ENCODE measurements at regions not wholly inside any gene's neighbourhood (a gene's known extent, or its start where the extent isn't known, plus 50 kb on each side); places are given as distances from the start of the nearest gene placed in this dataset.

DNA sequence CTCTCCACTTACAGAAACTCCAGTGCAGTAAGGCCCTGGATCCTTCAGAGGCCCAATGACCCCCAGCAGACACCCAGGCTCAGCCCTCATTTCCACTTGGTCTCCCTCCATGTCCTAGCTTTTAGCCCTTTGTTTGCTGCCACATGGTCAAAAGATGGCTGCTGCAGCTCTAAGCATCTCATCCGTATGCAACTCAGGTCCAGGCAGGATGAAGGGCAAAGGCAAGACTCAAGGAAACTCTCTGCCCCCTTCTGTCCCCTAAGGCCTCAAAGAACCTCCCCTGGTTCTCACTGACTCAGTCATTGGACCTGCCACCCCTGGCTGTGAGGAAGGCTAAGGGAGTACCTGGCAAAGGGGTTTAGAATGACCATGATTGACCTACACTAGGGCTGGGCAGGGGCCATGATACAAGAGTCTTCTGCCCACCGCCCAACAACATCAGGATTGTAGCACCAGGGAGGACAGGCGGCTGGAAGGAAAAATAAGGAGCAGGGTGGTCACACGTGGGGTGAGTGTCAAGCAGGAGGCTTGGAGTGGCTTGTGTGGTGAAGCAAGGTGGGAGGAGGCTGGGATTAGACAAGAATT is 303.8 kb upstream of the ZMIZ1 start:
- no peaks in the 10 kb centered on the region for H3K36me3 Mint-ChIP-seq (ENCODE audit: insufficient read depth, unreplicated experiment)
- BruUV-seq (replicated peaks): no TSS peak
- intact Hi-C loops (cut with micrococcal nuclease; ENCODE audit: unreplicated experiment): no loop called here
- CTCF ChIA-PET: interaction anchor here (0.6 to 2.1 kb wide), 2 partner anchors 10 to 617 kb away, joined by 4 to 5 read pairs; no protein-coding TSS in a partner anchor
- peaks cover 48% of the 10 kb centered on the region for H3K27me3 Mint-ChIP-seq (ENCODE audit: unreplicated experiment)
- no peak for DNase-seq
- no peaks in the 10 kb centered on the region for H3K4me1 Mint-ChIP-seq (ENCODE audit: low read depth, unreplicated experiment)
- H3K4me3 Mint-ChIP-seq (ENCODE audit: low read depth, unreplicated experiment): no peak overlapping the region
- H3K9me3 Mint-ChIP-seq (ENCODE audit: low read depth, unreplicated experiment): no peaks in the 10 kb centered on the region
- no peak overlapping the region for H3K27ac Mint-ChIP-seq (ENCODE audit: unreplicated experiment)
- no peak for TF ChIP-seq CTCF (IDR thresholded peaks at IDR 0.05; ENCODE audit: unreplicated experiment)

DNA sequence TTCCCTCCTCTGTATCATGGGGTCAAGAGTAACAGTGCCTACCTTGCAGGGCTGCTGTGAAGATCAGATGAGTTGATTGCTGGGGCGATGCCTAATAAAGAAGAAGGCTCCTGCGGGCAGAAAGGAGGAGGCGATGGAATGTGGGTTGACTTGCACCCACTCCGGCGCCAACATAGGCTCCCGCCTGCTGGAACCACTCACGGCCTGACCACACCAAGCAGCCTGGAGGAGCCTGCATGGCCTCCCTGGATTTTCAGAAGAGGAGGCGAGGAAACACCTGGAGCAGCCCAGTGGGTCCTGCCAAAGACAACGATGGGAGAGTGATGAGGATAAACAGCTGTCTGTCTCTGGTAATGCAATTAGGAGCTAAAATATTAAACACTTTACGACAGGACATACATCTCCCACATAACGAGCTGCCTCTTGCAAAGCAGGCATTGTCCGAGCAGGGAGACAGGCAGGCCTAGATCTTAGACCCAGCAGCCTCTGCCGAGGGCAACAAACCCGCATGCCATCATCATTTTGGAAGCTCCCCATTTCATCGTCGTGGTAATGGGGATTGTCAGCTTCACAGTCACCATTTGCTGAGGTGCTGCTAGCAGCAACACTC is 302.9 kb upstream of the ZMIZ1 start:
- CTCF ChIA-PET: interaction anchor here (2.1 kb wide), 1 partner anchor 11 kb away, joined by 5 read pairs; no protein-coding TSS in a partner anchor
- no TSS peak for BruUV-seq (replicated peaks)
- TF ChIP-seq CTCF (IDR thresholded peaks at IDR 0.05; ENCODE audit: unreplicated experiment): no peak
- intact Hi-C loops (cut with micrococcal nuclease; ENCODE audit: unreplicated experiment): no loop called here
- peaks cover 48% of the 10 kb centered on the region for H3K27me3 Mint-ChIP-seq (ENCODE audit: unreplicated experiment)
- H3K27ac Mint-ChIP-seq (ENCODE audit: unreplicated experiment): no peak overlapping the region
- no peak overlapping the region for H3K4me3 Mint-ChIP-seq (ENCODE audit: low read depth, unreplicated experiment)
- H3K36me3 Mint-ChIP-seq (ENCODE audit: insufficient read depth, unreplicated experiment): no peaks in the 10 kb centered on the region
- H3K9me3 Mint-ChIP-seq (ENCODE audit: low read depth, unreplicated experiment): no peaks in the 10 kb centered on the region
- no peaks in the 10 kb centered on the region for H3K4me1 Mint-ChIP-seq (ENCODE audit: low read depth, unreplicated experiment)
- no peak for DNase-seq

DNA sequence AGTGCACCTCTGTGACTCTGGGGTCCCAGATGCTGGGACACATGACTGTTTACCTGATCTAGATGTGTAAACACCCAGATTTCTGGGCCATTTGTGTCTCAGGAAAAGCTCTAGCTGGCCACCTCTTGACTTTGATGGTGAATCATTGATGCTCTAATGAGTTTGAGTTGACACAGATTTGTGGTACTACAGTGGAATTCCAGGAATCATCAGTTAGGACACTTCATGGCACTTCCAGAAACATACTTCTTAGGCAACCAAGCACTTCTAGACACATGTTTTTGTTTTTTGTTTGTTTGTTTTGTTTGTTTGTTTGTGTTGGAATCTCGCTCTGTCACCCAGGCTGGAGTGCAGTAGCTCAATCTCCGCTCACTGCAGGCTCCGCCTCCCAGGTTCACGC is 302.2 kb upstream of the ZMIZ1 start:
- BruUV-seq (replicated peaks): no TSS peak
- intact Hi-C loops (cut with micrococcal nuclease; ENCODE audit: unreplicated experiment): no loop called here
- H3K4me3 Mint-ChIP-seq (ENCODE audit: low read depth, unreplicated experiment): no peak overlapping the region
- H3K27me3 Mint-ChIP-seq (ENCODE audit: unreplicated experiment): peaks cover 48% of the 10 kb centered on the region
- H3K4me1 Mint-ChIP-seq (ENCODE audit: low read depth, unreplicated experiment): no peaks in the 10 kb centered on the region
- DNase-seq: no peak
- CTCF ChIA-PET: interaction anchor here (2.1 kb wide), 1 partner anchor 12 kb away, joined by 5 read pairs; no protein-coding TSS in a partner anchor
- H3K27ac Mint-ChIP-seq (ENCODE audit: unreplicated experiment): no peak overlapping the region
- H3K9me3 Mint-ChIP-seq (ENCODE audit: low read depth, unreplicated experiment): no peaks in the 10 kb centered on the region
- H3K36me3 Mint-ChIP-seq (ENCODE audit: insufficient read depth, unreplicated experiment): no peaks in the 10 kb centered on the region
- TF ChIP-seq CTCF (IDR thresholded peaks at IDR 0.05; ENCODE audit: unreplicated experiment): no peak

GRCh38 chr10:78768041-78768835 is 300.5 kb upstream of the ZMIZ1 start:
- Mint-ChIP-seq H3K27ac (ENCODE audit: unreplicated experiment) (no peak overlapping the region), H3K36me3 (ENCODE audit: insufficient read depth, unreplicated experiment) (no peaks in the 10 kb centered on the region), H3K9me3 (ENCODE audit: low read depth, unreplicated experiment) (no peaks in the 10 kb centered on the region), H3K27me3 (ENCODE audit: unreplicated experiment) (peaks cover 37% of the 10 kb centered on the region), H3K4me1 (ENCODE audit: low read depth, unreplicated experiment) (no peaks in the 10 kb centered on the region), H3K4me3 (ENCODE audit: low read depth, unreplicated experiment) (no peak overlapping the region)
- CTCF ChIA-PET: no interaction called here
- no peak for DNase-seq
- no peak for TF ChIP-seq CTCF (IDR thresholded peaks at IDR 0.05; ENCODE audit: unreplicated experiment)
- intact Hi-C loops (cut with micrococcal nuclease; ENCODE audit: unreplicated experiment): no loop called here
- BruUV-seq (replicated peaks): no TSS peak
